ENCODE measurements at regions not wholly inside any gene's neighbourhood (a gene's known extent, or its start where the extent isn't known, plus 50 kb on each side); places are given as distances from the start of the nearest gene placed in this dataset.

GRCh38 chr15:61582092-61582491, 353.0 kb upstream of the RORA start (continued):
- TF ChIP-seq E2F5 (CRISPR knock-in tag; IDR thresholded peaks at IDR 0.05) (no peak), FOXP1 (CRISPR knock-in tag; IDR thresholded peaks at IDR 0.05; ENCODE audit: borderline replicate concordance) (no peak), RORB (CRISPR knock-in tag; IDR thresholded peaks at IDR 0.05) (no peak), EMX1 (CRISPR knock-in tag; IDR thresholded peaks at IDR 0.05) (no peak), ZNF121 (CRISPR knock-in tag; IDR thresholded peaks at IDR 0.05) (no peak), TCF7 (CRISPR knock-in tag; IDR thresholded peaks at IDR 0.05; ENCODE audit: low read depth) (no peak)
- TF ChIP-seq, protein P1, sequence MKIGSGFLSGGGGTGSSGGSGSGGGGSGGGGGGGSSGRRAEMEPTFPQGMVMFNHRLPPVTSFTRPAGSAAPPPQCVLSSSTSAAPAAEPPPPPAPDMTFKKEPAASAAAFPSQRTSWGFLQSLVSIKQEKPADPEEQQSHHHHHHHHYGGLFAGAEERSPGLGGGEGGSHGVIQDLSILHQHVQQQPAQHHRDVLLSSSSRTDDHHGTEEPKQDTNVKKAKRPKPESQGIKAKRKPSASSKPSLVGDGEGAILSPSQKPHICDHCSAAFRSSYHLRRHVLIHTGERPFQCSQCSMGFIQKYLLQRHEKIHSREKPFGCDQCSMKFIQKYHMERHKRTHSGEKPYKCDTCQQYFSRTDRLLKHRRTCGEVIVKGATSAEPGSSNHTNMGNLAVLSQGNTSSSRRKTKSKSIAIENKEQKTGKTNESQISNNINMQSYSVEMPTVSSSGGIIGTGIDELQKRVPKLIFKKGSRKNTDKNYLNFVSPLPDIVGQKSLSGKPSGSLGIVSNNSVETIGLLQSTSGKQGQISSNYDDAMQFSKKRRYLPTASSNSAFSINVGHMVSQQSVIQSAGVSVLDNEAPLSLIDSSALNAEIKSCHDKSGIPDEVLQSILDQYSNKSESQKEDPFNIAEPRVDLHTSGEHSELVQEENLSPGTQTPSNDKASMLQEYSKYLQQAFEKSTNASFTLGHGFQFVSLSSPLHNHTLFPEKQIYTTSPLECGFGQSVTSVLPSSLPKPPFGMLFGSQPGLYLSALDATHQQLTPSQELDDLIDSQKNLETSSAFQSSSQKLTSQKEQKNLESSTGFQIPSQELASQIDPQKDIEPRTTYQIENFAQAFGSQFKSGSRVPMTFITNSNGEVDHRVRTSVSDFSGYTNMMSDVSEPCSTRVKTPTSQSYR (CRISPR knock-in tag; IDR thresholded peaks at IDR 0.05) = no peak
- TF ChIP-seq, protein P2, sequence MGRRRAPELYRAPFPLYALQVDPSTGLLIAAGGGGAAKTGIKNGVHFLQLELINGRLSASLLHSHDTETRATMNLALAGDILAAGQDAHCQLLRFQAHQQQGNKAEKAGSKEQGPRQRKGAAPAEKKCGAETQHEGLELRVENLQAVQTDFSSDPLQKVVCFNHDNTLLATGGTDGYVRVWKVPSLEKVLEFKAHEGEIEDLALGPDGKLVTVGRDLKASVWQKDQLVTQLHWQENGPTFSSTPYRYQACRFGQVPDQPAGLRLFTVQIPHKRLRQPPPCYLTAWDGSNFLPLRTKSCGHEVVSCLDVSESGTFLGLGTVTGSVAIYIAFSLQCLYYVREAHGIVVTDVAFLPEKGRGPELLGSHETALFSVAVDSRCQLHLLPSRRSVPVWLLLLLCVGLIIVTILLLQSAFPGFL (CRISPR knock-in tag; IDR thresholded peaks at IDR 0.05; ENCODE audit: borderline replicate concordance) = no peak
- TF ChIP-seq, protein P3, sequence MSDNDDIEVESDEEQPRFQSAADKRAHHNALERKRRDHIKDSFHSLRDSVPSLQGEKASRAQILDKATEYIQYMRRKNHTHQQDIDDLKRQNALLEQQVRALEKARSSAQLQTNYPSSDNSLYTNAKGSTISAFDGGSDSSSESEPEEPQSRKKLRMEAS (CRISPR knock-in tag; IDR thresholded peaks at IDR 0.05) = no peak

DNA sequence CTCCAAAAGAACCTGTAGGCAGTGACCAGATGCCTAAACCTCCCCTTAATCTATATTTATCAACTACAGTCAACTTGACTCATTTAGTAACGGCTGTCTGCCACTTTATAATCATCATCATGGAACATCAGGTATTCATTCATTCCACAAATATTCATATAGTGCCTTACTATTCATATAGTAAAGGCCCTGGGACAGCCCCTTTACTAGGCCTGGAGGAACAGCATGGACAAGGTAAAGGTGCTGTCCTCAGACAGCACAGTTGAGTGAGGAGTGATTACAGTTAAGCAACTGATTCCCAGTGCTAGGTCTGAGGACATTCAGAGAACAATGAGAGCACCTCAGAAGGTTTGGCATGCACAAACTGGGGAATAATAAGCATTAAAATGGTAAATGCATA, 346.5 kb upstream of the RORA start:
- CTCF ChIA-PET = interaction anchor here (0.6 kb wide), 1 partner anchor 149 kb away, joined by 3 read pairs; no protein-coding TSS in a partner anchor
- DNase-seq (ENCODE audit: low spot score) (no peak), ATAC-seq (no peak)
- Mint-ChIP-seq H3K36me3 (no peaks in the 10 kb centered on the region), H3K4me1 (0 out of 2 replicates have a peak, but pooled peaks cover 6% of the 10 kb centered on the region), H3K27ac (no peak overlapping the region), H3K9me3 (peaks cover 8% of the 10 kb centered on the region), H3K27me3 (ENCODE audit: low read depth) (no peaks in the 10 kb centered on the region), H3K4me3 (no peak overlapping the region)
- POLR2A ChIA-PET = no interaction called here
- TF ChIP-seq, protein P4, sequence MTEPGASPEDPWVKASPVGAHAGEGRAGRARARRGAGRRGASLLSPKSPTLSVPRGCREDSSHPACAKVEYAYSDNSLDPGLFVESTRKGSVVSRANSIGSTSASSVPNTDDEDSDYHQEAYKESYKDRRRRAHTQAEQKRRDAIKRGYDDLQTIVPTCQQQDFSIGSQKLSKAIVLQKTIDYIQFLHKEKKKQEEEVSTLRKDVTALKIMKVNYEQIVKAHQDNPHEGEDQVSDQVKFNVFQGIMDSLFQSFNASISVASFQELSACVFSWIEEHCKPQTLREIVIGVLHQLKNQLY (CRISPR knock-in tag; IDR thresholded peaks at IDR 0.05) = no peak
- no peak for TF ChIP-seq ZNF121 (CRISPR knock-in tag; IDR thresholded peaks at IDR 0.05)
- no peak for TF ChIP-seq ZNF425 (CRISPR knock-in tag; conservative IDR thresholded peaks at IDR 0.05)
- TF ChIP-seq ERG (CRISPR knock-in tag; IDR thresholded peaks at IDR 0.05) = no peak
- TF ChIP-seq CBFB (CRISPR knock-in tag; IDR thresholded peaks at IDR 0.05; ENCODE audit: low read depth) = no peak
- TF ChIP-seq IRF1 (CRISPR knock-in tag; IDR thresholded peaks at IDR 0.05) = no peak
- TF ChIP-seq, protein P2 (CRISPR knock-in tag; IDR thresholded peaks at IDR 0.05; ENCODE audit: borderline replicate concordance) = no peak
- TF ChIP-seq FOXJ3 (CRISPR knock-in tag; IDR thresholded peaks at IDR 0.05; ENCODE audit: borderline replicate concordance) = no peak
- no peak for TF ChIP-seq ZNF232 (CRISPR knock-in tag; IDR thresholded peaks at IDR 0.05)
- TF ChIP-seq JAZF1 (CRISPR knock-in tag; IDR thresholded peaks at IDR 0.05) = no peak
- TF ChIP-seq ZNF396 (CRISPR knock-in tag; IDR thresholded peaks at IDR 0.05; ENCODE audit: borderline replicate concordance) = no peak
- TF ChIP-seq, protein P5, sequence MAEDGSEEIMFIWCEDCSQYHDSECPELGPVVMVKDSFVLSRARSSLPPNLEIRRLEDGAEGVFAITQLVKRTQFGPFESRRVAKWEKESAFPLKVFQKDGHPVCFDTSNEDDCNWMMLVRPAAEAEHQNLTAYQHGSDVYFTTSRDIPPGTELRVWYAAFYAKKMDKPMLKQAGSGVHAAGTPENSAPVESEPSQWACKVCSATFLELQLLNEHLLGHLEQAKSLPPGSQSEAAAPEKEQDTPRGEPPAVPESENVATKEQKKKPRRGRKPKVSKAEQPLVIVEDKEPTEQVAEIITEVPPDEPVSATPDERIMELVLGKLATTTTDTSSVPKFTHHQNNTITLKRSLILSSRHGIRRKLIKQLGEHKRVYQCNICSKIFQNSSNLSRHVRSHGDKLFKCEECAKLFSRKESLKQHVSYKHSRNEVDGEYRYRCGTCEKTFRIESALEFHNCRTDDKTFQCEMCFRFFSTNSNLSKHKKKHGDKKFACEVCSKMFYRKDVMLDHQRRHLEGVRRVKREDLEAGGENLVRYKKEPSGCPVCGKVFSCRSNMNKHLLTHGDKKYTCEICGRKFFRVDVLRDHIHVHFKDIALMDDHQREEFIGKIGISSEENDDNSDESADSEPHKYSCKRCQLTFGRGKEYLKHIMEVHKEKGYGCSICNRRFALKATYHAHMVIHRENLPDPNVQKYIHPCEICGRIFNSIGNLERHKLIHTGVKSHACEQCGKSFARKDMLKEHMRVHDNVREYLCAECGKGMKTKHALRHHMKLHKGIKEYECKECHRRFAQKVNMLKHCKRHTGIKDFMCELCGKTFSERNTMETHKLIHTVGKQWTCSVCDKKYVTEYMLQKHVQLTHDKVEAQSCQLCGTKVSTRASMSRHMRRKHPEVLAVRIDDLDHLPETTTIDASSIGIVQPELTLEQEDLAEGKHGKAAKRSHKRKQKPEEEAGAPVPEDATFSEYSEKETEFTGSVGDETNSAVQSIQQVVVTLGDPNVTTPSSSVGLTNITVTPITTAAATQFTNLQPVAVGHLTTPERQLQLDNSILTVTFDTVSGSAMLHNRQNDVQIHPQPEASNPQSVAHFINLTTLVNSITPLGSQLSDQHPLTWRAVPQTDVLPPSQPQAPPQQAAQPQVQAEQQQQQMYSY (CRISPR knock-in tag; IDR thresholded peaks at IDR 0.05) = no peak
- no peak for TF ChIP-seq NFE2L1 (CRISPR knock-in tag; IDR thresholded peaks at IDR 0.05)
- TF ChIP-seq, protein P3 (CRISPR knock-in tag; IDR thresholded peaks at IDR 0.05) = no peak
- no peak for TF ChIP-seq TCF7 (CRISPR knock-in tag; IDR thresholded peaks at IDR 0.05; ENCODE audit: low read depth)

Measured in WTC11 (cell line).